KG1 (cell line): ENCODE measurements at regions not wholly inside any gene's neighbourhood (a gene's known extent, or its start where the extent isn't known, plus 50 kb on each side); places are given as distances from the start of the nearest gene placed in this dataset.

Experiments
- DNase-seq: peaks from one replicate; lab custom pipeline; 2025; lab: John Stamatoyannopoulos, UW

DNA sequence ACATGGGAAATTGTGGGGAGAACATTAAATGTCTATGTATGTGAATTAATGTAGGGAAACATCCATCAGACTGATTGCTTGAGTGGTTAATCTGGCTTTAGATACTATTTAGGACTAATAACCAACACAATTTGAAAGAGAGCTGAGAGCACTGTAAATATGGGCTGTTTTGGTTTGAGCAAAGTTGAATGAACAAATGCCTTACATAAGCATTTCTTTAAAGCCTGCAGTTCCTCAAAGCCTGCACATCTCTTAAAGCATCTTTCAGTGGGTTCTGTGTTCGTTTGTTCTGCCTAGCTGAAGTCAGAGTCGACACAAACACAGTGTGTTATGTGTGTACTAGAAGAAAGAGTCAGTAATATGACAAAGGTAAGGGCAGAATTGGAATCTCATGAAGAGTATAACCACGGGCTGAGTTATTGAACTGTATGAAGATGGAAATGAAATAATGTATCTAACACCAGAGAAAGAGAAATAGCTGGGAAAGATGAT, 350.0 kb downstream of the SIPA1L2 start:
- no peak for DNase-seq

DNA sequence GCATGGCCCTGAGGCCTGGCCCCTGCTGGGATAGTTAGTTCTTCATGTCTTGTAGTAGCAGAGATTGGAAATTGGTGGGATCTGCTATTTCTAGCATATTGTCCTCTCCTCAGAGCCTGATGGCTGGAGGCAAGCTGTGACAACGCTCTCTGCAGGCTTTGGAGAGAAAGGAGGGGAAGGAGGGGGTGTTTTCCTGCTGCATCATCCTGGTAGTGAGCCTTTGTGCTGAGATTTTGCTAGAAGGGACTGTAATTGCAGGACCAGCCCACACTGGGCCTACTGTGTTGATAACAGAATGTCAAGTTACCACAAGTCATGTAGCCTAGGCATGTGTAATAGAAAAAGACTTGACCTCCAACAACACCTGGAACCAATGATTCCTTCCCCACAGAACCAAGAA, 351.0 kb downstream of the SIPA1L2 start:
- no peak for DNase-seq

DNA sequence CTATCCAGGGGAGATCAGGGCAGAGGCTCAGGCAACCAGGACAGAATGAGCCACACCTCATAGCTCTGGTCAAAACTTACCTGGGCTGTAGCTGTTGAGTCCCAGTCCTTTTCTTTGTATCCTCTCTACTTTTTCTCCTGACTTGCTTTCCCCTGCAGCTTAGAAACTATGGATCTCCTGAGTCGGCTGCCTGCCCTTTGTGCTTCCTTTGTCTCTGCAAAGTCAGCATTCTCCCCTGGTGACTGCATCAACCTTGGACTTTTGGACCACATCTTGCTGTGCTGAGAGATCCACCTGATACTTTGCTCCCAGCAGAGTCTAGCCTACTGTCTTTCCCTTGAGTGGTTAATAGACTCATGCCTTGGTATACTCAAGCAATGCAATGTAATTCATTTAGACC, 353.3 kb downstream of the SIPA1L2 start:
- DNase-seq: no peak

DNA sequence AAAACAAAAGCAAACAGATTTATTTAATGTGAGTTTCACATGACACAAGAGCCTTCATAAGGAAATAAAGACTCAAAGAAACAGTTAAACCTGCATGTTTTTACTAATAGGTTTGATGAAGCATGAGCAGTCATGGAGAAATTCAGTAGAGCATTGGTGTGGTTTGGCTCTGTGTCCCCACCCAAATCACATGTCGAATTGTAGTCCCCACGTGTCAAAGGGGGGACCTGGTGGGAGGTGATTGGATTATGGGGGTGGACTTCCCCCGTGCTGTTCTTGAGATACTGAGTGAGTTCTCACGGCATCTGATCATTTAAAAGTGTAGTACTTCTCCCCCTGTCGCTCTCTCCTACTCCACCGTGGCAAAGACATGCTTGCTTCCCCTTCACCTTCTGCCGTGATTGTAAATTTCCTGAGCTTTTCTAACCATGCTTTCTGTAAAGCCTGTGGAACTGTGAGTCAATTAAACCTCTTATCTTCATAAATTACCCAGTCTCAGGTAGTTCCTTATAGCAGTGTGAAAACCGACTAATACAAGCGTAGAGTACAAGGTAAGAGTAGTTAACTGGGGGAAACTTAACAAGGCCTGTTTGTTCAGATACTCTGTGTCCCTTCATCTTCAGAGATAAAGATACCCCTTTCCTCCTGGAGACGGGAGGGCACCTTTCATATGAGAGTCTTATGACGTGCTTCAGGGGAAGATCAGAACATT, 354.8 kb downstream of the SIPA1L2 start:
- no peak for DNase-seq

DNA sequence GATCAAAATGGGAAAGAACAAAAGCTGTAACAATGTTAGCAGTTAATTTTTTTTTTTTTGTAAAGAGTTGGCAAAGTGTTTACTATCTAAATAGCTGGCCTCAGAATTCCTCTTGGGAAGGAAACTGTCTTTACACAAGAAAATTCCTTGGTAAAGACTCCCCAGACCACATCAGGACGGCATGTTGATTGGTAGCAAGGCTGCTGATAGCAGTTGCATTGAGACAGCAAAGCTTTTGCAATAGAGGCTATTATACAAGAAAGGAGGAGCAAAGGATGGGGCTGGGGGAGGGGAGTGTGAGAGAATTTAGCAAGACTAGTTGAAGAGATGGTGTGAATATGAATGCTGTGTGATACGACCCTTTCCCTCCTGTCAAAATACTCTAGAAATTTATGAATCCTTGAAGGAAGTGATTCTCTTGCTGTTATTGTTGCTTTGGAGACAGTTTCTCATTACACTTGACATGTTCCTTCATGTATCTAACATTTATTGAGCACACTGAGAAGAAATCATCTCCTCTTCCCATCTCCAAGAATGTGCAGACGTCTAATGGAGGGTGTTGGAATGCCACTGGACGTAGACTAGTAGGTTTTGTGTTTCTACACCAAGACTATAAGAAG, 355.6 kb downstream of the SIPA1L2 start:
- no peak for DNase-seq

DNA sequence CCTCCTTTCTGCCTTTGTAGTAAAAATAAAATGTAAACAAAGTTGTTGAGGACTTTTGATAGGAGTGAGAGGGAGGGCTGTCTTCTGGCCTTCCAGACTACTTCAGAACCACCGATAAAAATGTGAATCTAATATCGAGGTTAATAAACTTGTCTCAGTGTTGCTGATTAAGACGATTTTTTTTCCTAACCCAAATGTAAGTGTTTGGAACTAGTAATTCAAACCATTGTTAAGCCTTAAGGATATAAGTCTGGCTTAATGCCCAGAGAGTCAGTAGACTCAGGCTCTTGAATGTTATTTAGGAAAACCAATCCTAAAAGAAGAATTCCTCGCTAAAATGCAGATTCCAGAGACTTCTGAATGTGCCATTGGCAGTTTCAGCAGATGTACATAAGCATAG, 356.9 kb downstream of the SIPA1L2 start:
- DNase-seq: no peak

DNA sequence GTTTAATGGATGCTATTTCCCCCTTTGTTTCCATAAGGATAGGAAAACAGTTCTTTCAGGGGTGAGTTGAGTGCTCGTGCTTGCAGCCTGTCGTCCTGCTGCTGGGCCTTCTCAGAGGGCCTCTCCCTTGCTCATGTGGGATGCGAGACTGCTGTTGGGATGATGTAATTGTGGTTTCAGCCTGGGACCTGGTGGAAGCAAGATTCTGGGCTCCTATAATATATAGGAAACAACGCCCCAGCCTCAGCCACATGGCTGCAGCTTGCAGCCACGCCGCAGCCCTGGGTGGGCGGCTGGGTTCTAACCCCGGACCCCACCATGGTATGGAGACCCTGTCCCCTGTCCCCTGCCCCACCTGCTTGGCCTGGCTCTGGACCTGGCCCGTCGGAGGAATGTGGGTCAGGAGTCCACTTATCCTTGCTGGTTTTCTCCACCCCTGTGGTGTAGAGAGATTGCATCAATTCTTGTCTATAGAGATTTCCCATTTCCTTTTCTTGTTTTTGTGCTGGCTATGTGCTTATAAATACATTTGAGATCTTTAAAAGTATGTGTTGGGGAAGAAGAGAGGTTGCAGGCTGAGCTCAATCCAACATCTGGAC, 357.8 kb downstream of the SIPA1L2 start:
- DNase-seq: no peak

DNA sequence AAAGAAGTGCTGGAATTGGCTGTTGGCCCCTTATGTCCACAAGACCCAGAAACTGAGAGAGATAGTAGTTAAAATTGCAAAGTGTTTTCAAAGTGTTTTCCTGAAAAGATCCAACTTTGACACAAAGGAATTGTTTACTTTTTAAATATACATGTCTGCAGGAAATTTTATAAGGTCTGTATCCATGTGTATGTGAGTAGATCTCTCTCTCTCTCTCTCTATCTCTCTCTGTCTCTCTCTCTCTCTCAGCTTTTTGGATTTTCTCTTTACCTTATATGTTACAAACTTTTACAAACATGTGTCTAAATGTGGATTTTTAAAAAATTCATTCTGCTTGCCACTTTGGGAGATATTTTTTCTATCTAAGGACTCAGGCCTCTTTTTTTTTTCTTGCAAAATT, 358.6 kb downstream of the SIPA1L2 start:
- DNase-seq: no peak

DNA sequence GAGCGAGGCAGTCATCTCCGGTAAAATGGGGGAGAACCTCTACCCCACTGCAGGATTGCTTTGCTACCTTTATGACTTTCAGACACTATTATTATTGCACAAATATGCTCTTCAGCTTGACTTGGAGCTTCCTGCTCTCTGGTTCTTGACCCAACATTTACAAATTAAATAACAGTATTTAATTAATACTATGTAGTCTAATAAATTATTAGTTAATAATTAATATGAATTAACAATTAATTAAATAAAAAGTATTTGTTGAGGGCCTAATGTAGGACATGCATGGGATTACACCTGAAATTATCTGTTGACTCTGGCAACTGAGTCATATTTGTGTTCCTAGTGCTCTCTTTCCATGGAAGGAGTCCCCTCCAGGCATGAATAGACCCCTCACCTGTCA, 359.9 kb downstream of the SIPA1L2 start:
- DNase-seq: no peak

DNA sequence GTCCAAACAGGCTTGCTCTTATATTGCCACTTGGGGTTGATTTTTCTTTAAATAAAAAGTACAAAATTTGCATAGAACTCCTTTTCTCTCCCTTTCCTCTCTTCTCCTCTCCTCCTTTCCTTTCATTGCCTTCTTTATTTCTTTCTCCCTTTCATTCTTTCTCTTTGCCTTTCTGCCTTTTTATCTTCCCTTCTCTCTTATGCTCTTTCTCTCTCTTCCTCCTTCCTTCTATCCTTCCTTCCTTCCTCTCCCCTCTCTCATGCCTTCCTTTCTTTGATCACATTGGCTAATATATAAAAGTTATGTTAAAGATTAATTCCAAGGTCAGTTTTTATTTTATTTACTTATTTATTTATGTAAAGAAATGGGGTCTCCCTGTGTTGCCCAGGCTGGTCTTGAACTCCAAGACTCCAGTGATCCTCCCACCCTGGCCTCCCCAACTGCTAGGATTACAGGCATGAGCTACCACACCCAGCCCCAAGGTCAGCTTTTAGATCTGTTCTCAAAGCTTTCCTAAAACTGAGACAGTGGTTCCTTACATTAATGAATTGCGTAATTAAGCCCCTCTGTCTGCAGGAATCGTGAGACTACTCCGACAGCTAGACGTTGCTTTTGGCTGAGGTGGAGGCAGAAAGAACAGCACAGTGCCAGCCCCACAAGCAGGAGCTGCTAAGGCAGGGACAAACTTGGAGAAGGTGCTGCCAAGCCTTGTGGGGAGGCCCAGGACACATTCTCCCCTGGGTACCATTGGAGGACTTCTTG, 361.9 kb downstream of the SIPA1L2 start:
- no peak for DNase-seq

DNA sequence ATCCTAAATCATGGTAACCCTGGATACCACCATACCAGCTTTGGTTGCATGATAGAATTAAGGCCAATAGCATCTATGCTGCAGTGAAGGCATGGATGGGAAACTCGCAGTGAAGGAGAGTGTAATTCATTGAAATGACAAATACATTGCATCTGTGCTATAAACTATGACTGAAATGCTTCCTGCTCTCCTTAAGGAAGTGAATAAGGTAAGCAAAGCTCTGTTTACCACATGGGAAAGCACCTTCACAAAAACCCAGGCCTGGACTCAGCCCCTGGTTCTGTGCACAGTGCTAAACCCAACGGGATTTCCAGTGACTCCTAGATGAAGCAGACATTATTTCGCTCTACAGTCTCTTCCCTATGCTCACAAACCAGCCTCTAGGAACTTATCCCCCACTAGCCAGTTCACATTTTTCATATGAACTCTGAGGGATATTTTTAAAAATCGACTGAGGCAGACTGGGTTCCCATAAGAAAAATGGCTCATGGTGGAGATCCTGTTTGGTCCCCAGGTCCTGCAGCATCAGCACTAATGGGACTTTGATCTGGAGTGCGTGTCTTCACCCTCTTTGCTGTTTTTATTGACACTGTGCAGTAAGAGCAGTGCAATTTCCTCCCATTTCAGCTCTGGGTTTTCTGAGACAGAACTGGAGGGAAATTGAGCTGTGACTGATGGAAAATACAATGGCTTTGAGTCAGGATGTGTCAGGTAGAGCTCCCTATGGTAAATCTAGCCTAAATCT, 362.7 kb downstream of the SIPA1L2 start:
- no peak for DNase-seq

DNA sequence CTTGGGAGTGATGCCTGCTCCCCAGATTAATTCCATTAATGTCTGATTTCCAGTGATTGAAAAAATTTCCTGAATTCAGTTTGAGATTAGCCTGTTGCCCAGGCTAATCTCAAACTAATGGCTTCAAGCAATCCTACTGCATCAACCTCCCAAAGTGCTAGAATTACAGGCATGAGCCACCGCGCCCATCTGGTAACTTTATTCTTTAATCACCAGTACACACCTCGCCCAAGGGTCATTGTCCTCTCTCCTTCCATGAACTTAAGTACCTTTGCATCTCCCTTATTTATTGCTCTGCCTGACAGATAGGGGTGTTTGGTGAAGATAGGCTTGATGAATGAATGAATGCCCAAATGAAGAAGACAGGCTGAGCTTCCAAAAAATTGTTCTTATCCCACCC, 366.5 kb downstream of the SIPA1L2 start:
- no peak for DNase-seq

DNA sequence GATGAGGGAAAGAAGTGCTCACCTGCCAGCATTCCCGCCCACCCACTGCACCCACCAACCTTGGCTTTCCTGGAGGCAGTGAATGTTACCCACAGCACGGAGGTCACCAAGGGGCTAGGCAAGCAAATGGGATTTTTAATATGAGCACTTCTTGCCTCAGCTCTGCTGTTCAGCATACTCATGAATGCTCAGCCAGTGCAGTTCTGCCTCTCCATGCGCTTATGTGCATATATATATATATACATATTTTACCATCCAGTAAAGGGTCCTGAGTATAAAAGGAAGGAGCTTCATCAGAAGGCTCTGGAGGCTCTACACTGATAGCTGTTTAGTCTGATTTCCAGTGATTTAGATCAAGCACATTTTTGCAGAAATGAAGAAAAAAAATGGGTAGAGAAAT, 366.9 kb downstream of the SIPA1L2 start:
- DNase-seq: no peak

DNA sequence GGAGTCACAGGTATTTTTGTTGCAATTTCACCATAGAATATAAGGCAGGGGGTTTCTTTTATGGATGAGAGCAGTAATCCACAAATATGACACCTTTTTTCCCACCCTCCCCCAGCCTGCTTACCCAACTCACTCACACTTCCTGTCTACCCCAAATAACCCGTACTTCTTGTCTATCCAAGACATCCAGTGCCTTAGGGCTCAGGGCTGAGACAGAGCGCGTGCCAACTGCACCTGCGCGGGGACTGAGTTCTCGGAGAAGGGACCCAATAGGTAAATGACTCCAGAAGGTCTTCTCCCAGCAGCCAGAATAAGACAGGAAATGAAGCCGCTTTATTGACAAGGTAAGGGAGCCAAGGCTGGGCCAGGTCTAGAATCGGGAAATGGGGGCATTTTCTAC, 369.1 kb downstream of the SIPA1L2 start:
- no peak for DNase-seq

DNA sequence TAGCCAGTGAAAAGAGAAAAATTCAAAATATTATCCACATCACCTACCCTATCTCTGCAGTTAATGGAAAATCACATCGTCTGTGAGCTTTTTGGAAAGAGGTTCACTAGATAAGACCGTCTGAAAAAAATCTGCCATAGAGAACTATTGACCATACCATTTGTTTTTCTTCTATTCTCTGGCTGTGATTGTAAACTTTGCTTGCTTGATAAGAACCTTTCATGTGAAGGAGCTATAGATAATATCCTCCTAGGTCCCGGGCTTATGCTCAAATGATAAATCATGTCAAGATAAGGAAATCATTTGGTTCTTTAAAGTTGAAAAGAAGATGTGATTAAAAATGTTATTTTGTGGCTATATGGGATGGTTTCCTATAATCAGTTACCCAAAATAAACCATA, 369.9 kb downstream of the SIPA1L2 start:
- DNase-seq: no peak

DNA sequence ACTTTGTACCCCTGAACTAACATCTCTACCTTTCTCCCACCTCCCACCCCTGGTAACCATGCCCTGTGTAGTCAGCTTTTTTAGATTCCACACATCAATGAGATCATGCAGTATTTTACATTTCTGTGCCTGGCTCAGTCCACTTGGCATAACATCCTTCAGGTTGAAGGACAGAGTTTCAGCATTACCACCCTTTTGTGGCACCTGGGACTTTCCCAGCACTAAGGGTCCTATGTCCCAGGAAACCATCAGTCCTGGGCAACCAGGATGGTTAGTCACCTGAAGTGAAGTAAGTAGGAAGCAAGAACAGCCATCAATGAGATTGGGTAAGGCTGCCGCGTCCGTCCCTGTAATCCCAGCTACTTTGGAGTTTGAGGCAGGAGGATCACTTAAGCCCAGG, 370.6 kb downstream of the SIPA1L2 start:
- DNase-seq: no peak

DNA sequence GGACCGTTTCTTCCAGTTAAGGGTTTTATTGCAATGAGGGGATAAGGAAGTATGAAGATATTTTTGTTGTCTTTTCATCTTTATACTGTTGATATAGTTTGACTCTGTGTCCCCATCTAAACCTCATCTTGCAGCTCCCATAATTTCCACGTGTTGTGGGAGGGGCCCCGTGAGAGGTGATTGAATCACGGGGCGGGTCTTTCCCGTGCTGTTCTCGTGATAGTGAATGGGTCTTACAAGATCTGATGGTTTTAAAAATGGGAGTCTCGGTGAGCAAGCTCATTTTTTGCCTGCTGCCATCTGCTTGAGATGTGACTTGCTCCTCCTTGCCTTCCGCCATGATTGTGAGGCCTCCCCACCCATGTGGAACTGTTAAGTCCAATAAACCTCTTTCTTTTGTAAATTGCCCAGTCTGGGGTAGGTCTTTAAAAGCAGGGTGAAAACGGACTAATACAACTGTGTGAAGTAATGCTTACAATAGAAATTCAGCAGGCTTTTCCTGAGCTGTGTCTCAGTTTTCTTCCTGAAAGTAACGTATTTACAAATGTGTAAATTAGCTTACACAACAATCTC, 377.3 kb downstream of the SIPA1L2 start:
- DNase-seq: no peak

DNA sequence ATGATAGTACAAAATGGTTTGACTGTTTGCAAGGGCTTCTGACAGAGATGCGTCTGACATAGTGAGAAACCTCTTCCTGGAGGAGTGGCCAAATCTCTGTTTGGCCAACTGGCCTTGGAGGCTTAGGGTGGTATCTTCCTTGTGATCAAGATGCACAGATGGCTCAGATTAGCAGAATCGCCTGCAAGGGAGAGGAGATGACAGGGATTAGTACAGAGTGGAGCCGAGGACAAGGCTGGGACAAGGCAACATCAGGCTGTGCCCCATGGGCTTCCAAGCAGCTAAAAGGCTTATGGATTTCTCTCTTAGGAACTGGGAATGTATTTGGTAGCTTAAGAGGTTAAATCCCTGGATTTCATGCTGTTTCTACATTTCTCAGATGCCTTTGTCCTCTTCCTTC, 379.1 kb downstream of the SIPA1L2 start:
- DNase-seq: no peak

DNA sequence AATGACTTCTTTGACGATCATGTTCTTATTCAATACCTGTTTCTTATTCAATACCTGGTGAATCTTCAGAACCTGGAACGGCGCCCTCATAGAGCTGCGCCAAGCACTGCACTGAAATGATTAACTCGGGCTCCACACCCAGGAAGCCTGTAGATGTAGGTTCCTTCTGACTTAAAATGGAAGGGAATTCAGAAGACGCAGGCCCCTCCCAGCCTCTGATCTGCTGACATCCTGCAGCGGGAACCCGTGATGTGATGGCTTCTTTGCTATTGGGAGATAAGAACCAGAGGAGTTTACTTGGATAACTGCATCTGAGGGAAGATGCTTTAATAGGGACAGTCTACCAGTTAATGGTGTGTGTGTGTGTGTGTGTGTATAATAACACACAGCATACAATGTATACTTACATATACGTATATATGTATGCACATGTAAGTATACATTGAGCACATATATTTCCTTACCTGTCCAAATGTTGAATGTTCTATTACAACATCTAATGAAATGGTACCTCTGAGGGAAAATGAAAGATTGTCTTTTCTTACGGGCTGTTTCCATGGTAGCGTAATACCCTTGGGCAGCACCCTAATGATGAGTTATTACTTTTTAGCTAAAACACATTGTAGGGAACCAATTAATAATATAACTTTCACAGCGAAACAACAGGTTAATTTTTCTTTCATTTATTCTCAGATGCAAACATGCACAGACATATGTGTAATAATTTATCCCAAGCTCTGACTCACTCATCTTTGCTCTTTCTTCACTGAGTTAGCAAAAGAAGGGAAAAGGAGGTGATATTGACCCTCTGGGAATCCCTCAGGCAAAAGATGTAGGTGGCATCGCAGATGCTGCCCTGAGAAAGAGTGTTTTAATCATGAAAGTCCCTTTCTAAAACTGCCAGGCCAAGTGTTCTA, 379.8 kb downstream of the SIPA1L2 start:
- no peak for DNase-seq

DNA sequence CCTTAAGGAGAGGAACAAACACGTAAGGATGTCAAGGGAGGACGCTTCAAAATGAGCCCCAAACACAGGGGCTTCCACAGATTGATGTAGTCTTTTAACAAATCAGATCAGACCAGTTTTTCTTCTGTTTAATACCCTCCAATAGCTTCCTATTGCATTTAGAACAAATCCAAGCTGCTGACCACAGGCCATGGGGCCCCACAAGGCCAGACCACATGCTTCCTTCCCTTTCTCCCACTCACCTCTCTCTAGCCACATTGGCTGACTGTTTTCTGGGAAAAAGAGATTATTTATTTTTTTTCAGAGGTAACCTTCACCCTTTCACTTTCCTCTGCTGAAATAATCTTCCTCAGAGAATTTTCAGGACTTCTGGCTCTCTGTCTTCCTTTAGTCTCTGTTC, 380.6 kb downstream of the SIPA1L2 start:
- no peak for DNase-seq
